ENCODE measurements at regions not wholly inside any gene's neighbourhood (a gene's known extent, or its start where the extent isn't known, plus 50 kb on each side); places are given as distances from the start of the nearest gene placed in this dataset.

GRCh38 chr12:77471801-77472200 is 358.9 kb upstream of the NAV3 start:
- no peaks in the 10 kb centered on the region for H3K9me3 ChIP-seq (ENCODE audit: insufficient read depth, low read length, severe bottlenecking)
- no peak for DNase-seq
- TF ChIP-seq EZH2 (IDR thresholded peaks at IDR 0.05; ENCODE audit: borderline replicate concordance, low read depth, low read length, severe bottlenecking): no peak
- TF ChIP-seq CTCF (IDR thresholded peaks at IDR 0.05; ENCODE audit: borderline replicate concordance, extremely low read depth, low read length, poor library complexity, severe bottlenecking): no peak

GRCh38 chr12:77469578-77470333 is 360.9 kb upstream of the NAV3 start:
- DNase-seq: no peak
- no peak overlapping the region for H3K4me2 ChIP-seq (ENCODE audit: insufficient read depth, low read length)
- H3K27me3 ChIP-seq (ENCODE audit: insufficient read depth, low read length, poor library complexity): no peaks in the 10 kb centered on the region
- TF ChIP-seq EZH2 (IDR thresholded peaks at IDR 0.05; ENCODE audit: borderline replicate concordance, low read depth, low read length, severe bottlenecking): no peak
- TF ChIP-seq CTCF (IDR thresholded peaks at IDR 0.05; ENCODE audit: borderline replicate concordance, extremely low read depth, low read length, poor library complexity, severe bottlenecking): no peak
- H3K4me1 ChIP-seq (ENCODE audit: insufficient read depth, low read length): no peaks in the 10 kb centered on the region
- H4K20me1 ChIP-seq (ENCODE audit: insufficient read depth, low read length): no peaks in the 10 kb centered on the region
- H3K9me3 ChIP-seq (ENCODE audit: insufficient read depth, low read length, severe bottlenecking): no peaks in the 10 kb centered on the region
- H2AFZ ChIP-seq (ENCODE audit: low read depth, low read length): no peak overlapping the region
- H3K4me3 ChIP-seq (ENCODE audit: low read depth in 1 of 2, low read length in 2 of 2): no peak overlapping the region
- H3K36me3 ChIP-seq (ENCODE audit: insufficient read depth, low read length): no peaks in the 10 kb centered on the region
- no peak for ATAC-seq (ENCODE audit: insufficient read depth, low read depth)
- no peaks in the 10 kb centered on the region for H3K79me2 ChIP-seq (ENCODE audit: insufficient read depth, low read length)
- H3K9ac ChIP-seq (ENCODE audit: low read depth, low read length): no peak overlapping the region
- no peak overlapping the region for H3K27ac ChIP-seq (ENCODE audit: low read length)

More at GRCh38 chr12:77471801-77472200, 358.9 kb upstream of the NAV3 start:
- Histone ChIP-seq H3K4me3 (ENCODE audit: low read depth in 1 of 2, low read length in 2 of 2) (no peak overlapping the region), H3K9ac (ENCODE audit: low read depth, low read length) (no peak overlapping the region), H3K4me1 (ENCODE audit: insufficient read depth, low read length) (no peaks in the 10 kb centered on the region), H2AFZ (ENCODE audit: low read depth, low read length) (no peak overlapping the region), H3K36me3 (ENCODE audit: insufficient read depth, low read length) (no peaks in the 10 kb centered on the region), H4K20me1 (ENCODE audit: insufficient read depth, low read length) (no peaks in the 10 kb centered on the region), H3K4me2 (ENCODE audit: insufficient read depth, low read length) (no peak overlapping the region), H3K27ac (ENCODE audit: low read length) (no peak overlapping the region), H3K79me2 (ENCODE audit: insufficient read depth, low read length) (no peaks in the 10 kb centered on the region), H3K27me3 (ENCODE audit: insufficient read depth, low read length, poor library complexity) (no peaks in the 10 kb centered on the region)
- ATAC-seq (ENCODE audit: insufficient read depth, low read depth): no peak

- Histone ChIP-seq H3K36me3 (ENCODE audit: insufficient read depth, low read length) (no peaks in the 10 kb centered on the region), H2AFZ (ENCODE audit: low read depth, low read length) (no peak overlapping the region), H3K9me3 (ENCODE audit: insufficient read depth, low read length, severe bottlenecking) (no peaks in the 10 kb centered on the region), H3K27ac (ENCODE audit: low read length) (no peak overlapping the region), H3K4me1 (ENCODE audit: insufficient read depth, low read length) (no peaks in the 10 kb centered on the region), H3K79me2 (ENCODE audit: insufficient read depth, low read length) (no peaks in the 10 kb centered on the region), H3K9ac (ENCODE audit: low read depth, low read length) (no peak overlapping the region), H3K4me3 (ENCODE audit: low read depth in 1 of 2, low read length in 2 of 2) (no peak overlapping the region), H3K4me2 (ENCODE audit: insufficient read depth, low read length) (no peak overlapping the region), H4K20me1 (ENCODE audit: insufficient read depth, low read length) (no peaks in the 10 kb centered on the region), H3K27me3 (ENCODE audit: insufficient read depth, low read length, poor library complexity) (no peaks in the 10 kb centered on the region)
- DNase-seq (no peak), ATAC-seq (ENCODE audit: insufficient read depth, low read depth) (no peak)
- TF ChIP-seq EZH2 (IDR thresholded peaks at IDR 0.05; ENCODE audit: borderline replicate concordance, low read depth, low read length, severe bottlenecking): no peak
- TF ChIP-seq CTCF (IDR thresholded peaks at IDR 0.05; ENCODE audit: borderline replicate concordance, extremely low read depth, low read length, poor library complexity, severe bottlenecking): no peak
Observed at GRCh38 chr12:77442633-77443032, 377.3 kb upstream of the E2F7 start.
